ENCODE measurements at regions not wholly inside any gene's neighbourhood (a gene's known extent, or its start where the extent isn't known, plus 50 kb on each side); places are given as distances from the start of the nearest gene placed in this dataset.

DNA sequence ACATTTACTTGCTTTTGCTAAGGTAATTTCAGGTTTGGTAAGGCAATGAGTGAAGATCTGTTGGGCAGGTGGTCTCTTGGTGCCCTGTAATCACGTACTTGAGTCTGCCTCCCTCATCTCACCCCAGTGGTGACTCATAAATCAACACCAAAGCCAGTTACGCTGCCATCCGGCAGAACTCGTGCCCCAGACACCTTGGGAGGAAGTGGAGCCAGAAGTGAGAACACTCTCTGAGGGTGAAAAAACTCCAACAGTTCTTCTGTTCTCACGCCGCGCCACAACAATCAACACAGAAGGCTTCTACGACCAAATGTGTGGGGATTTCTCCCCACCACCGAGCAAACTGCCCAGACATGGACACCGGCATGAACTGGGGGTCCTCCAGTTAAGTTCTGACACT is 206.2 kb downstream of the ARL4C start:
- Histone ChIP-seq H3K4me3 (ENCODE audit: low read depth, low read length) (no peak overlapping the region), H3K27ac (ENCODE audit: low read depth, low read length) (no peak overlapping the region), H3K27me3 (ENCODE audit: control insufficient read depth, insufficient read depth, low read length) (no peaks in the 10 kb centered on the region), H3K9me3 (ENCODE audit: control insufficient read depth, insufficient read depth, low read length) (no peaks in the 10 kb centered on the region)
- CTCF ChIA-PET: interaction anchor here (1.6 to 3.0 kb wide), 3 partner anchors 31 to 211 kb away, joined by 3 to 18 read pairs (median 6); no protein-coding TSS in a partner anchor
- no peak for DNase-seq (ENCODE audit: low read depth, low spot score)
- TF ChIP-seq, protein P1, sequence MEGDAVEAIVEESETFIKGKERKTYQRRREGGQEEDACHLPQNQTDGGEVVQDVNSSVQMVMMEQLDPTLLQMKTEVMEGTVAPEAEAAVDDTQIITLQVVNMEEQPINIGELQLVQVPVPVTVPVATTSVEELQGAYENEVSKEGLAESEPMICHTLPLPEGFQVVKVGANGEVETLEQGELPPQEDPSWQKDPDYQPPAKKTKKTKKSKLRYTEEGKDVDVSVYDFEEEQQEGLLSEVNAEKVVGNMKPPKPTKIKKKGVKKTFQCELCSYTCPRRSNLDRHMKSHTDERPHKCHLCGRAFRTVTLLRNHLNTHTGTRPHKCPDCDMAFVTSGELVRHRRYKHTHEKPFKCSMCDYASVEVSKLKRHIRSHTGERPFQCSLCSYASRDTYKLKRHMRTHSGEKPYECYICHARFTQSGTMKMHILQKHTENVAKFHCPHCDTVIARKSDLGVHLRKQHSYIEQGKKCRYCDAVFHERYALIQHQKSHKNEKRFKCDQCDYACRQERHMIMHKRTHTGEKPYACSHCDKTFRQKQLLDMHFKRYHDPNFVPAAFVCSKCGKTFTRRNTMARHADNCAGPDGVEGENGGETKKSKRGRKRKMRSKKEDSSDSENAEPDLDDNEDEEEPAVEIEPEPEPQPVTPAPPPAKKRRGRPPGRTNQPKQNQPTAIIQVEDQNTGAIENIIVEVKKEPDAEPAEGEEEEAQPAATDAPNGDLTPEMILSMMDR (IDR thresholded peaks at IDR 0.05; ENCODE audit: low read depth, low read length): no peak
- POLR2A ChIA-PET: no interaction called here

DNA sequence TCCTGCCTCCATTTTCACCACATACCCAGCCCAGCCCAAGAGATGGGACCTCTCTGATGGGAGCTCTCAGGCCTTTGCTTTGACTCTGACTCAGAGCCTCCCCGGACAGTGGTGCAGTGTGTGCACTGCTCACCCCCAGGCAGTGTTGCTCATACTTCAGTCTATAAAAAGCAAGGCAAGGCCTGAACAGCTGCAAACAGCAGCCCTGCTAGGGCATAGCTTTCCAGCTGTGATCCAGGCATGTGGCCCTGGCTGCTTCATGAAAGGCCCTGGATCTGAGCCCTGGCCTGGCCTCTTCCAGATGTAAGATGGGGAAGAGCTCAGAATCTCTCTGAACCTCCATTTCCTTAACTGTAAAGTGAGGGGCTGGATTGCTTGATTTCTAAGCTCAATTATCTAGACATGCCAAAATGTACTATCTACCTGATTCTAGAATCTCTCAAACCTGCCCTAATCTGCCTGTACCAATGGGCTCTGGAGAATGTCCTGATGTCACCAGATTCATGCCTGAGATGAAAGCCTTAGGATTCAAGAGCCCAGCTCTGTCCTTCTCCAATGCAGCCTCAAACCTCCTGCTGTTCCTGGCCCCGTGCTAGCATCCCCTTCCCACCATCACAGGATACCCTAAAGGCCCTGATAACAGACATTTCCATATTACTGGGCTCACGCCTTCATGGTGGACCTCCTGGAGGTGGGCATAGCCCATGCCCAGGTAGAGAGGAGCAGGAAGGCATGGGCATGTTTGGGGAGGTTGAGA is 206.9 kb downstream of the ARL4C start:
- TF ChIP-seq, protein P1 (IDR thresholded peaks at IDR 0.05; ENCODE audit: low read depth, low read length): no peak
- POLR2A ChIA-PET: interaction anchor here (0.5 to 1.3 kb wide), 8 partner anchors 12 to 212 kb away, joined by 3 to 4 read pairs (median 3); partner anchors contain the start of gene ARL4C
- H3K9me3 ChIP-seq (ENCODE audit: control insufficient read depth, insufficient read depth, low read length): no peaks in the 10 kb centered on the region
- DNase-seq (ENCODE audit: low read depth, low spot score): peak; percentile 73
- peak overlapping the region; percentile 22 for H3K27ac ChIP-seq (ENCODE audit: low read depth, low read length)
- H3K27me3 ChIP-seq (ENCODE audit: control insufficient read depth, insufficient read depth, low read length): no peaks in the 10 kb centered on the region
- CTCF ChIA-PET: interaction anchor here (0.6 to 3.0 kb wide), 8 partner anchors 31 to 255 kb away, joined by 3 to 18 read pairs (median 6); partner anchors contain the start of gene ARL4C
- no peak overlapping the region for H3K4me3 ChIP-seq (ENCODE audit: low read depth, low read length)

DNA sequence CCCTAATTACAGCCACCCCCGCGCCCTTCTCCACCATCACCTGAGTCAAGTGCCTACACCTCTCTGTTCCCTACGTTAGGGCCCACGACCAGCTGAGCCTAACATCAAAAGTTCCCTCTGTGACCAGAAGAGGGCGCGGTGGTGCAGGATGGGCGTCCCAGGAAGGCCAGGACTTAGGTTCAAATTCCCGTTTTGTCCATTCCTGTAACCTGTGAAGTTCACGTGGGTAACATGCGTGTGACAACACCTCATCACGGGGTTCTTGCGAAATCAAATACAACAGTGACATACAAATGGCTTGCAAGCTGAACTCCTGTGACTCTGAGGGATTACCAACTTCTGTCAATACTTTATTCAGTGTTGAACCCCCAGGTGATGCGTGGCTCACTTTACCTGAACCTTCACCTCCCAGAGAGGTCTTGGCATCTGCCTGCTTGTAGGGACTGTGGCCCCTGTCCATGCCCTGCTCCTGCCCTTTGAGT is 207.9 kb downstream of the ARL4C start:
- POLR2A ChIA-PET: interaction anchor here (1.0 to 1.3 kb wide), 4 partner anchors 13 to 89 kb away, joined by 3 to 4 read pairs (median 3); no protein-coding TSS in a partner anchor

DNA sequence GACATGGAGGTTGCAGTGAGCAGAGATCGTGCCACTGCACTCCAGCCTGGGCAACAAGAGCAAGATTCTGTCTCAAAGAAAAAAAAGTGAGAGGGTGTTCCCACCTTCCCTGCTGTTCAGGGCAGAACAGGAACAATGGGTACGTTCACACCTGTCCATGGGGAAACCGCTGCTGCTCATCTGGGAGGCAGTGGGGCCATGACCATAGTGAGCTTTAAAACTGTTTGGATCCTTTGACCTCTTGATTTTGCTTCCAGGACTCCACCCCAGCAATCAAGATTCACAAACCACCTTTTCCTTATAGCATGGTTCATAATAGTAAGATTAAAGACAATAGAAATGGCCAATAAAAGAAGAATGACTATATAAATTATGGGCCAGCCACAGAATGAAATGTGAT is 209.2 kb downstream of the ARL4C start:
- POLR2A ChIA-PET: no interaction called here
- no peak for DNase-seq (ENCODE audit: low read depth, low spot score)
- H3K27me3 ChIP-seq (ENCODE audit: control insufficient read depth, insufficient read depth, low read length): no peaks in the 10 kb centered on the region
- CTCF ChIA-PET: interaction anchor here (0.6 to 3.0 kb wide), 3 partner anchors 12 to 214 kb away, joined by 3 to 18 read pairs (median 5); no protein-coding TSS in a partner anchor
- no peak overlapping the region for H3K27ac ChIP-seq (ENCODE audit: low read depth, low read length)
- no peaks in the 10 kb centered on the region for H3K9me3 ChIP-seq (ENCODE audit: control insufficient read depth, insufficient read depth, low read length)
- no peak overlapping the region for H3K4me3 ChIP-seq (ENCODE audit: low read depth, low read length)
- TF ChIP-seq, protein P1 (IDR thresholded peaks at IDR 0.05; ENCODE audit: low read depth, low read length): no peak

More for the DNA sequence above, 207.9 kb downstream of the ARL4C start:
- Histone ChIP-seq H3K9me3 (ENCODE audit: control insufficient read depth, insufficient read depth, low read length) (no peaks in the 10 kb centered on the region), H3K27me3 (ENCODE audit: control insufficient read depth, insufficient read depth, low read length) (no peaks in the 10 kb centered on the region), H3K27ac (ENCODE audit: low read depth, low read length) (peak overlapping the region; percentile 2), H3K4me3 (ENCODE audit: low read depth, low read length) (no peak overlapping the region)
- TF ChIP-seq, protein P1 (IDR thresholded peaks at IDR 0.05; ENCODE audit: low read depth, low read length): peak; percentile 80
- DNase-seq (ENCODE audit: low read depth, low spot score): no peak
- CTCF ChIA-PET: interaction anchor here (0.6 to 3.0 kb wide), 12 partner anchors 9 to 828 kb away, joined by 3 to 18 read pairs (median 4); partner anchors contain the start of gene ARL4C

DNA sequence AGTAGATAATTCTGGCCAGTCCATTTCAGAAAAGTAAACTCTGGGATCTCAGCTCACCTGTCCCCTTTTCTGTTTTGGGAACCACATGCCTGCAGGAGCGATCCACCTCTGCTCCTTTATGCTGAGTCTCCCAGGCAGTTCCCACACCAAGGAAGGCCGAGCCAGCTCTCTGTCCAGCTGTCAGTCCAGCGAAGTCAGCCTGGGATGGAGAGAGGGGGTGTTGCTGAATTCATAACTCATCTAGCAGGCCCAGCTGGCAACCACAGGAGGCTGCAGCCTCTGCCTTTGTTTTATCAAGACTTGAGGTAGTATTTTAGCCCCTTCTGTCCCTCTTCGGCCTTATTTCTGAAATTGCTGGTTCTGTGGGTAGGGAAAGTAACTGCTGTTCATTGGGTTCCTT is 209.9 kb downstream of the ARL4C start:
- no peaks in the 10 kb centered on the region for H3K9me3 ChIP-seq (ENCODE audit: control insufficient read depth, insufficient read depth, low read length)
- POLR2A ChIA-PET: no interaction called here
- TF ChIP-seq, protein P1 (IDR thresholded peaks at IDR 0.05; ENCODE audit: low read depth, low read length): no peak
- H3K27ac ChIP-seq (ENCODE audit: low read depth, low read length): no peak overlapping the region
- no peak overlapping the region for H3K4me3 ChIP-seq (ENCODE audit: low read depth, low read length)
- CTCF ChIA-PET: no interaction called here
- no peaks in the 10 kb centered on the region for H3K27me3 ChIP-seq (ENCODE audit: control insufficient read depth, insufficient read depth, low read length)
- no peak for DNase-seq (ENCODE audit: low read depth, low spot score)
